HepG2 (cell line): ENCODE measurements at regions not wholly inside any gene's neighbourhood (a gene's known extent, or its start where the extent isn't known, plus 50 kb on each side); places are given as distances from the start of the nearest gene placed in this dataset.

ENCODE experiments used
- ATAC-seq: fragments of 200-7000 bp; cut with Tn5 transposase; 3 replicates; pipeline ENCODE4 v1.9.1; 2020; ENCODE audit warnings: mild to moderate bottlenecking, moderate library complexity
- BruUV-seq: library from RNA; stranded (reverse); fragments of 400-500 nt; replicated peaks from 2 replicates; lab custom pipeline; 2021; lab: Mats Ljungman, UMichigan
- CTCF ChIA-PET: fragments of 300-600 bp; formaldehyde crosslinking; extraction: SDS; loops from one replicate; lab custom pipeline; 2021; ENCODE audit warnings: low total read pairs, inconsistent platforms, low intra/inter-chr PET ratio; lab: Yijun Ruan, JAX
- POLR2A ChIA-PET: fragments of 350-600 bp; sonication (Branson Sonifier 250); formaldehyde crosslinking; loops from one replicate; lab custom pipeline; 2020; ENCODE audit warnings: antibody characterized with exemption, inconsistent platforms; lab: Yijun Ruan, JAX
- DNase-seq: peaks from one replicate; pipeline ENCODE4 v3.0.0-alpha.2; 2015; ENCODE audit warnings: low spot score
- FAIRE-seq: peaks from 3 replicates; lab custom pipeline; 2011; peaks lifted over from hg19 to GRCh38; lab: Jason Lieb, UNC
- H2AFZ ChIP-seq: one replicate; pipeline ENCODE4 v1.6.1; 2011; ENCODE audit warnings: low read length, inconsistent platforms
- H3K27ac ChIP-seq: fragments of 300-600 bp; 3 replicates; pipeline ENCODE4 v1.8.0; 2011; ENCODE audit warnings: mixed run types, mild to moderate bottlenecking, mixed read lengths, low read length, inconsistent platforms; ENCODE audit not compliant: insufficient read depth; ENCODE audit errors: extremely low read length
- H3K27me3 ChIP-seq, 2 experiments: fragments of 200-600 bp in 1 of 2; 2 replicates in 1 of 2; 3 replicates in 1 of 2; pipeline versions ENCODE4 v1.6.0 to v1.8.0; 2011; ENCODE audit warnings: low read length in 2 of 2, mild to moderate bottlenecking in 2 of 2, moderate library complexity in 2 of 2, inconsistent platforms in 1 of 2; ENCODE audit not compliant: insufficient read depth in 2 of 2, control insufficient read depth in 1 of 2
- H3K36me3 ChIP-seq, 2 experiments: fragments of 200-600 bp in 1 of 2; replicated peaks in 1 of 2; 2 replicates in 1 of 2; 3 replicates in 1 of 2; pipeline versions ENCODE4 v1.5.1 to v1.8.0; 2011; ENCODE audit warnings: low read length in 2 of 2, inconsistent platforms in 1 of 2; ENCODE audit not compliant: insufficient read depth in 2 of 2, control insufficient read depth in 1 of 2
- H3K4me1 ChIP-seq: 2 replicates; pipeline ENCODE4 v1.5.1; 2012; ENCODE audit warnings: low read length, inconsistent platforms; ENCODE audit not compliant: insufficient read depth
- H3K4me2 ChIP-seq: 2 replicates; pipeline ENCODE4 v1.6.0; 2011; ENCODE audit warnings: low read depth, low read length, inconsistent platforms
- H3K4me3 ChIP-seq, 3 experiments: fragments of 200-600 bp in 1 of 3; sonication (generic), shearing (Covaris generic) in 1 of 3; replicated peaks in 1 of 3; 2 replicates each; pipeline ENCODE4 v1.5.1; 2011 to 2016; ENCODE audit warnings: low read length in 3 of 3, inconsistent platforms in 2 of 3, low read depth in 2 of 3, mild to moderate bottlenecking in 2 of 3, control low read depth in 1 of 3, mixed read lengths in 1 of 3; ENCODE audit not compliant: insufficient read depth in 1 of 3
- H3K79me2 ChIP-seq: one replicate; pipeline ENCODE4 v1.6.1; 2011; ENCODE audit warnings: low read length, inconsistent platforms; ENCODE audit not compliant: insufficient read depth
- H3K9ac ChIP-seq: 2 replicates; pipeline ENCODE4 v1.6.0; 2011; ENCODE audit warnings: mild to moderate bottlenecking, low read depth, low read length, inconsistent platforms; ENCODE audit not compliant: insufficient read depth
- H3K9me3 ChIP-seq: 2 replicates; pipeline ENCODE4 v1.5.1; 2012; ENCODE audit warnings: mild to moderate bottlenecking, low read length
- H4K20me1 ChIP-seq: 2 replicates; pipeline ENCODE4 v1.6.0; 2011; ENCODE audit warnings: inconsistent platforms, mild to moderate bottlenecking, low read length, moderate library complexity; ENCODE audit not compliant: insufficient read depth
- AGO1 ChIP-seq: fragments of 200-400 bp; formaldehyde crosslinking; IDR thresholded peaks from 2 replicates; pipeline ENCODE4 v1.6.1; 2017; ENCODE audit warnings: mild to moderate bottlenecking, low read depth, low read length, moderate library complexity; ENCODE audit not compliant: poor library complexity, severe bottlenecking
- CREB3 ChIP-seq: sonication (generic); formaldehyde crosslinking; IDR thresholded peaks from 2 replicates; pipeline ENCODE4 v1.5.0; 2020; ENCODE audit warnings: missing genetic modification reagents
- FUBP1 ChIP-seq: sonication (generic); formaldehyde crosslinking; IDR thresholded peaks from 2 replicates; pipeline ENCODE4 v1.5.1; 2020; ENCODE audit warnings: missing genetic modification reagents, mild to moderate bottlenecking, borderline replicate concordance
- HNF4G ChIP-seq, 2 experiments: sonication (generic) in 1 of 2; formaldehyde crosslinking in 1 of 2; IDR thresholded peaks; 2 replicates each; pipeline versions ENCODE4 v1.4.0 to v1.6.1; 2011 to 2020; ENCODE audit warnings: borderline replicate concordance in 2 of 2, low read depth in 2 of 2, mild to moderate bottlenecking in 2 of 2, low read length in 1 of 2, missing genetic modification reagents in 1 of 2, moderate library complexity in 1 of 2
- HOXA9 ChIP-seq: sonication (generic); formaldehyde crosslinking; IDR thresholded peaks from 2 replicates; pipeline ENCODE4 v1.8.1; 2022; ENCODE audit warnings: missing genetic modification reagents, mild to moderate bottlenecking, moderate library complexity, borderline replicate concordance
- NFIB ChIP-seq: sonication (generic); formaldehyde crosslinking; IDR thresholded peaks from 2 replicates; pipeline ENCODE4 v1.9.0; 2021; ENCODE audit warnings: missing genetic modification reagents, mild to moderate bottlenecking, borderline replicate concordance
- U2AF2 ChIP-seq: fragments of 200-400 bp; formaldehyde crosslinking; IDR thresholded peaks from 2 replicates; pipeline ENCODE4 v1.6.1; 2017; ENCODE audit warnings: low read depth, mild to moderate bottlenecking, low read length
- ZBTB7A ChIP-seq: sonication (generic); formaldehyde crosslinking; IDR thresholded peaks from 2 replicates; pipeline ENCODE4 v1.8.0; 2022; ENCODE audit warnings: mild to moderate bottlenecking, missing genetic modification reagents
- ZNF552 ChIP-seq: sonication (generic); formaldehyde crosslinking; IDR thresholded peaks from 2 replicates; pipeline ENCODE4 v1.9.0; 2022; ENCODE audit warnings: missing genetic modification reagents, mild to moderate bottlenecking, borderline replicate concordance
- ZNF556 ChIP-seq: sonication (generic); formaldehyde crosslinking; IDR thresholded peaks from 2 replicates; pipeline ENCODE4 v1.4.0; 2020; ENCODE audit warnings: mild to moderate bottlenecking, missing genetic modification reagents, borderline replicate concordance
- ZNF773 ChIP-seq: sonication (generic); formaldehyde crosslinking; IDR thresholded peaks from 2 replicates; pipeline ENCODE4 v1.4.0; 2020; ENCODE audit warnings: missing genetic modification reagents, borderline replicate concordance
- ZZZ3 ChIP-seq: sonication (generic); formaldehyde crosslinking; IDR thresholded peaks from 2 replicates; pipeline ENCODE4 v1.4.0; 2020; ENCODE audit warnings: missing genetic modification reagents, mild to moderate bottlenecking, borderline replicate concordance
- WGBS: methylation state at CpG from one replicate; pipeline ENCODE4 v1.1.6; 2017; ENCODE audit warnings: low lambda C conversion rate; 5-methylcytosine and 5-hydroxymethylcytosine counted together
- in situ Hi-C: cut with HindIII; loops from 2 replicates; pipeline ENCODE4 v1.10.0; 2017; ENCODE audit warnings: low pct_unique_long_range_greater_than_20kb; ENCODE audit not compliant: extremely low pct_ligation_motif_present
- intact Hi-C: fragments of 100-400 bp; cut with micrococcal nuclease; formaldehyde crosslinking; loops from one replicate; pipeline ENCODE4 v1.10.0; 2022; ENCODE audit not compliant: unreplicated experiment

GRCh38 chr18:75863696-75864095 is 436.2 kb upstream of the SMIM21 start:
- H3K9me3 ChIP-seq: no peaks in the 10 kb centered on the region
- H2AFZ ChIP-seq: no peak overlapping the region
- no peak overlapping the region for H3K9ac ChIP-seq
- no peaks in the 10 kb centered on the region for H3K79me2 ChIP-seq
- no peak overlapping the region for H3K27ac ChIP-seq
- in situ Hi-C loops (no loop called here), intact Hi-C loops (no loop called here)
- peaks cover 1 to 14% of the 10 kb centered on the region in 2 experiments; a peak in 2 of 5 replicates for H3K27me3 ChIP-seq
- no peaks in the 10 kb centered on the region for H3K4me1 ChIP-seq
- no TSS peak for BruUV-seq
- ChIA-PET POLR2A (no interaction called here), CTCF (no interaction called here)
- ATAC-seq (no peak), DNase-seq (no peak), FAIRE-seq (no peak)
- H4K20me1 ChIP-seq: no peaks in the 10 kb centered on the region
- 48% methylated on average over 5 of the region's 5 CpGs for WGBS
- H3K4me3 ChIP-seq: no peak overlapping the region
- TF ChIP-seq NFIB (CRISPR knock-in tag) (no peak), HOXA9 (CRISPR knock-in tag) (no peak), ZZZ3 (CRISPR knock-in tag) (no peak)
- H3K4me2 ChIP-seq: no peak overlapping the region
- no peaks in the 10 kb centered on the region for H3K36me3 ChIP-seq

DNA sequence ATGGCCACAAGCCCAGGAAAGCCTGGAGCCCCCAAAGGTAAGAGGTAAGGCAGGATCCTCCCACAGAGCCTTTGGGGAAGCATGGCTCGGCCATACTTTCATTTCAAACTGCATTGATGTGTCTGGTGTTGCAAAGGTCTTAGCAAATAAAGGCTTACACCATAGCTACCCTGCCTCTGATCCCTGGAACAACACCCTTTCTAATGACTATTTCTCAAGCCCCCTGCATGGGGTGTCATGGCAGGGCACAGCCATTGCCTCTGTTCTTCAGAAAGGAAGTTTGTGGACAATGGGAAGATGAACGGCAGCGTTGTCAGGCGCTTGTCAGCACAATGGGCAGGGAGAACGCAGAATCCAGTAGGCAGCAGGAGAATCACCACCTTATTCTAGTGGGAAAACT is 435.0 kb upstream of the SMIM21 start:
- H3K36me3 ChIP-seq: no peaks in the 10 kb centered on the region
- ATAC-seq (no peak), FAIRE-seq (no peak), DNase-seq (no peak)
- no peak overlapping the region for H3K9ac ChIP-seq
- H3K4me1 ChIP-seq: no peaks in the 10 kb centered on the region
- no peaks in the 10 kb centered on the region for H4K20me1 ChIP-seq
- H3K27ac ChIP-seq: no peak overlapping the region
- H3K4me2 ChIP-seq: no peak overlapping the region
- ChIA-PET POLR2A (no interaction called here), CTCF (no interaction called here)
- H3K27me3 ChIP-seq: peaks cover 1 to 5% of the 10 kb centered on the region in 2 experiments; a peak in 2 of 5 replicates
- H3K9me3 ChIP-seq: no peaks in the 10 kb centered on the region
- in situ Hi-C loops (no loop called here), intact Hi-C loops (no loop called here)
- no peak overlapping the region for H2AFZ ChIP-seq
- BruUV-seq: no TSS peak
- no peak overlapping the region for H3K4me3 ChIP-seq
- no peaks in the 10 kb centered on the region for H3K79me2 ChIP-seq
- 59% methylated on average over 5 of the region's 5 CpGs for WGBS
- TF ChIP-seq AGO1 (no peak), ZBTB7A (CRISPR knock-in tag) (no peak), ZNF556 (CRISPR knock-in tag) (no peak), ZNF552 (CRISPR knock-in tag) (no peak), HNF4G (IDR thresholded peaks at IDR 0.05; ENCODE audit: borderline replicate concordance, low read depth, low read length) (no peak), HNF4G (CRISPR knock-in tag; IDR thresholded peaks at IDR 0.05; ENCODE audit: borderline replicate concordance, low read depth) (no peak), CREB3 (CRISPR knock-in tag) (no peak), ZNF773 (CRISPR knock-in tag) (no peak), U2AF2 (no peak), FUBP1 (no peak)
